Fibroblast of pulmonary artery (primary cell): ENCODE measurements at regions not wholly inside any gene's neighbourhood (a gene's known extent, or its start where the extent isn't known, plus 50 kb on each side); places are given as distances from the start of the nearest gene placed in this dataset.

Experiments
- DNase-seq: peaks from one replicate; pipeline ENCODE4 v3.0.0-alpha.2; 2010; ENCODE audit warnings: low read depth
- H3K4me3 ChIP-seq: replicated peaks from 2 replicates; pipeline ENCODE4 v1.5.1; 2011; ENCODE audit warnings: low read depth, mild to moderate bottlenecking, control low read depth, low read length, moderate library complexity
- TF ChIP-seq, protein P1 (sequence below): IDR thresholded peaks from 2 replicates; pipeline ENCODE4 v1.5.1; 2011; ENCODE audit warnings: mild to moderate bottlenecking, control low read depth, low read length, inconsistent platforms; ENCODE audit errors: missing control alignments

- TF ChIP-seq, protein P1, sequence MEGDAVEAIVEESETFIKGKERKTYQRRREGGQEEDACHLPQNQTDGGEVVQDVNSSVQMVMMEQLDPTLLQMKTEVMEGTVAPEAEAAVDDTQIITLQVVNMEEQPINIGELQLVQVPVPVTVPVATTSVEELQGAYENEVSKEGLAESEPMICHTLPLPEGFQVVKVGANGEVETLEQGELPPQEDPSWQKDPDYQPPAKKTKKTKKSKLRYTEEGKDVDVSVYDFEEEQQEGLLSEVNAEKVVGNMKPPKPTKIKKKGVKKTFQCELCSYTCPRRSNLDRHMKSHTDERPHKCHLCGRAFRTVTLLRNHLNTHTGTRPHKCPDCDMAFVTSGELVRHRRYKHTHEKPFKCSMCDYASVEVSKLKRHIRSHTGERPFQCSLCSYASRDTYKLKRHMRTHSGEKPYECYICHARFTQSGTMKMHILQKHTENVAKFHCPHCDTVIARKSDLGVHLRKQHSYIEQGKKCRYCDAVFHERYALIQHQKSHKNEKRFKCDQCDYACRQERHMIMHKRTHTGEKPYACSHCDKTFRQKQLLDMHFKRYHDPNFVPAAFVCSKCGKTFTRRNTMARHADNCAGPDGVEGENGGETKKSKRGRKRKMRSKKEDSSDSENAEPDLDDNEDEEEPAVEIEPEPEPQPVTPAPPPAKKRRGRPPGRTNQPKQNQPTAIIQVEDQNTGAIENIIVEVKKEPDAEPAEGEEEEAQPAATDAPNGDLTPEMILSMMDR, result no peak
- no peak overlapping the region for H3K4me3 ChIP-seq
- DNase-seq, result peak; percentile 64
These were observed 188.6 kb upstream of the SH3BP4 start for GRCh38 chr2:234763002-234763873.

- no peak for DNase-seq
These were observed 189.9 kb upstream of the SH3BP4 start for GRCh38 chr2:234761910-234762309.

DNA sequence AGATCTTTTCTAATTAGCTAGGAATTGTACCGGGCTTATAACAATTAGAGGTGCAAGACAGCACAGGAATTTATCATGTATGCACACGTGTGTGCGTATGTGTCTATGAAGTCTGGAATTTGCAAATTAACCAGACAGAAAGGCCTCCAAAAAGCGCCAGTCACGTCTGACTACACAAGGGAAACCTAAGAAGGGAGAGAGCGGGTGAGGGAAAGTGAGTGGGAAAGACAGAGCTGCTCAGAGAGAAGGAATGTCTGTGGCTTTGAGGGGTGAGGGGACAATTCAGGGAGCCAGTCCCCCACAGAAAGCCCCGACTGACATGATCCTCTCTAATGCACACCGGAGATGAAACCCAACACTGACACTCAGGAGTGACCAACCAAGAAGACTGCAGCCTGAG, 197.7 kb upstream of the SH3BP4 start:
- TF ChIP-seq, protein P1, result no peak
- DNase-seq, result no peak
- no peak overlapping the region for H3K4me3 ChIP-seq

More at GRCh38 chr2:234761910-234762309, 189.9 kb upstream of the SH3BP4 start:
- TF ChIP-seq, protein P1, result no peak
- H3K4me3 ChIP-seq, result no peak overlapping the region

DNA sequence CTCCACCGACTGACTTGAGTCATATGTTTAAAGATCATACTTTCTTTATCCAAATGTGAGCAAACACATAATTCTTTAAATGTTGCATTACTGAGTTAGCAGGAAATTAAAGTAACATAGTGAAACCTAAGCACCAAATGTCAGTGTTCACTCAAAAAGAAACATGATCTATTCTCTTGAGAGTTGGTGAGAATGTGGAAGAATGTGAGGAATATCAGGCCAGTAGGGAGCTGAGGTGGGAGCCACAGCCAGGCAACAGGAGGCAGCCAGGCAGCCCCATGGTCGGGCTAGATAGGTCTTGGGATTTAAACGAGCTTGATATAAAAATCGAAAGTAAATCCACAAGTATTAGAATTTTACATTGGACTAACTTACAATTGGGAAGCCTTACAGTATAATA, 198.1 kb upstream of the SH3BP4 start:
- no peak for DNase-seq
- H3K4me3 ChIP-seq, result no peak overlapping the region
- TF ChIP-seq, protein P1, result no peak

DNA sequence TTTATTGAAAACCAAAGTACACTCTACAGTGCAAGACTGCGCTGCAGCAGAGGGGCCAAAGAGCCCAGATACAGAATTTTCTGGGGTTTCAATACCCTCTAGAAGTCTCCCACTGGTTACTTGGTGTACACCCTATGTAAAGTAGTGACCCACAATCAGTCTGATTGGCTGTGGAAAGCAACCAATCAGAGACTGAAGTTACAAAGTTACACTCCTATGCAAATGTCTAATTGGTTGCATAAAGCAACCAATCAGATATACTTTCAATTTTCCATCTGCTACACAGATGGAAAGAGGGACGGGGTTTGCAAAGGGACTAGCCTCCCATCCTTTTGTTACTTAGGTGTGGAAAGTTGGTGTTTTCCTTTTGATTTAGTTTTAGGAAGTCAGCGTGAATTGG, 198.9 kb upstream of the SH3BP4 start:
- no peak for DNase-seq
- no peak overlapping the region for H3K4me3 ChIP-seq
- TF ChIP-seq, protein P1, result no peak

DNA sequence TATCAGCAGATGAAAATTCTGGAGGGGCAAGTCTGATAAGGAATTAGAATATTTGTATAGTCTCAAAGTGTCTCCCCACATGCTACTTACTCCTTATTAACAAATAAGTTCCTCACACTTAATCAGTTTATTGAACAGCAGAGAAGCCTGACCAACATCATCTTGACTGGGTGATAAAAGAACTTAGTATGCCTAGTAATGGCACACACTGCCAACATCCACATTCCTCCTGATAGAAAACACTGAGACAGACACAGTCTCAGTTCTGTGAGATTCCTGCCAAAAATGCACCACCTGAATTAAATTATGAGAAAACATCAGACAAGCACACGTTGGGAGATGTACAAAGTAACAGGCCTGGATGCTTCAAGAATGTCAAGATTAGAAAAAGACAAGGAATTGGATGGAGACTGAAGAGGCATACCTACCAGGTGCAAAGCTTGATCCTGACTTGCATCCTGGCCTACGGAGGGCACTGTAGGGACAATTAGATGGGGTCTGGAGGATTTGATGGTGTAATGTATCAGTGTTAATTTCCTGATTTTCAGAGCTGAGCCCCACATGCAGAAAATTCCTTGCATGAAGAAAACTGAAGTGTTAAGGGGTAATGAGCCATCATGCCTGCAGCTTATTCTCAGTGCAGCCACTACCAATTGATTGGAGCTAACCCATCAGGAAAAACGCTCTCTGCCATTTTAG, 200.4 kb upstream of the SH3BP4 start:
- no peak for DNase-seq
- no peak overlapping the region for H3K4me3 ChIP-seq
- TF ChIP-seq, protein P1, result no peak
